Gastrocnemius medialis (tissue), 4 donors: ENCODE measurements at regions not wholly inside any gene's neighbourhood (a gene's known extent, or its start where the extent isn't known, plus 50 kb on each side); places are given as distances from the start of the nearest gene placed in this dataset.
A peak's percentile ranks its signal among the peaks of the same experiment; 100 is the strongest.

ENCODE experiments used
- ATAC-seq, 2 donors: fragments of 150-250 bp; one replicate each; pipeline ENCODE4 v1.9.1; 2016
- DNase-seq, 2 donors: peaks; one replicate each; pipeline ENCODE4 v3.0.0-alpha.2; 2019
- H3K27ac ChIP-seq, 4 donors: fragments of 200-600 bp; sonication (generic); 1 replicate in 1 of 4; 2 replicates in 3 of 4; pipeline ENCODE4 v1.5.1; 2016 to 2018; ENCODE audit warnings: mild to moderate bottlenecking in 2 of 4, moderate library complexity in 1 of 4
- H3K27me3 ChIP-seq, 3 donors: fragments of 200-600 bp; sonication (generic) in 2 of 3; 1 replicate in 1 of 3; 2 replicates in 2 of 3; pipeline versions ENCODE4 v1.5.1 to v1.6.0; 2016 to 2019; ENCODE audit warnings: mild to moderate bottlenecking in 1 of 3, moderate library complexity in 1 of 3
- H3K36me3 ChIP-seq, 2 donors: fragments of 200-600 bp; sonication (generic) in 1 of 2; one replicate each; pipeline ENCODE4 v1.5.1; 2017 to 2018
- H3K4me1 ChIP-seq, 2 donors: fragments of 200-600 bp; sonication (generic) in 1 of 2; one replicate each; pipeline ENCODE4 v1.5.1; 2016 to 2017; ENCODE audit warnings: mild to moderate bottlenecking in 2 of 2
- H3K4me3 ChIP-seq, 4 donors: fragments of 200-600 bp; sonication (generic) in 3 of 4; 1 replicate in 1 of 4; 2 replicates in 3 of 4; pipeline ENCODE4 v1.5.1; 2016 to 2019; ENCODE audit warnings: mild to moderate bottlenecking in 2 of 4
- H3K9me3 ChIP-seq, 3 donors: fragments of 200-600 bp; sonication (generic) in 2 of 3; 1 replicate in 1 of 3; 2 replicates in 2 of 3; pipeline ENCODE4 v1.5.1; 2016 to 2019
- POLR2A ChIP-seq, 2 donors: fragments of 450-650 bp; IDR thresholded peaks; one replicate each; pipeline ENCODE4 v1.6.1; 2017; ENCODE audit warnings: antibody characterized with exemption in 2 of 2, mild to moderate bottlenecking in 2 of 2, moderate library complexity in 2 of 2
- in situ Hi-C, 4 donors: fragments of 200-750 bp; cut with MboI; loops; one replicate each; pipeline versions ENCODE4 v1.15.0 to v1.8.0; 2017; ENCODE audit warnings: low sequenced_read_pairs in 4 of 4
- intact Hi-C: fragments of 100-400 bp; cut with DNase I; formaldehyde crosslinking; loops from one replicate; pipeline ENCODE4 v1.15.1; 2023; ENCODE audit warnings: low total_unique reads
- TF ChIP-seq, protein P1 (sequence below), 5 experiments: fragments of 450-650 bp in 3 of 5; fragments of 200-600 bp in 2 of 5; sonication (generic) in 2 of 5; IDR thresholded peaks in 4 of 5; conservative IDR thresholded peaks in 1 of 5; 1 replicate in 4 of 5; 2 replicates in 1 of 5; pipeline ENCODE4 v1.5.1; 2016 to 2019; ENCODE audit warnings: antibody characterized with exemption in 5 of 5, mild to moderate bottlenecking in 3 of 5, moderate library complexity in 3 of 5

DNA sequence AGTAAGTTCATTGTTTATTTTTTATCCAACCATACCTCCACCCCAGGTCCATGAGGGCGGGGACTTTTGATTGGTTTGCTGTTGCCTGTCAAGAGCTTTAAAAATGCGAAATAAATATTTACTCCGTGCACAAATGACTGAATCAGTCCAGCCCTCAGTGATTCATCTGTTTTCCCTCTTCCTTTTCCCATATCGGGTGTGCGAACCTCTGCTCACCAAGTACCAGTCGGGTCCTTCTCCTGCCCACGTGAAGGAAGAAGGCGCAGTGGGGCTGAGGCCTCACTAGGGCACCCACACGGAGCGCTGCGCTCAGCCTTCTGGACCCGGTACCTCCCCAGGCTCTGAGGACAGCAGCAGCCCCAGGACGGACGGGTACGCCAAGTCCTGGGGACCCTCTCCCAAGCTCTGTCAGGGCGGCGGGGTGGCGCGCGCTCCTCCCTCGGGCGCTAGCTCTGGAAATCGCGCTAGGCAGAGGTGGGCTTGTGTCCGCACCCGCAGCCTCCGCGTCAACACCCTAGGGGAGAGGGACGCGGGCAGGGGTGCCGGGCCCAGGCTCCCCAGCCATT lies 70.5 kb upstream of the EPHB3 start:
- TF ChIP-seq POLR2A (IDR thresholded peaks at IDR 0.05) = no peak
- TF ChIP-seq, protein P1, sequence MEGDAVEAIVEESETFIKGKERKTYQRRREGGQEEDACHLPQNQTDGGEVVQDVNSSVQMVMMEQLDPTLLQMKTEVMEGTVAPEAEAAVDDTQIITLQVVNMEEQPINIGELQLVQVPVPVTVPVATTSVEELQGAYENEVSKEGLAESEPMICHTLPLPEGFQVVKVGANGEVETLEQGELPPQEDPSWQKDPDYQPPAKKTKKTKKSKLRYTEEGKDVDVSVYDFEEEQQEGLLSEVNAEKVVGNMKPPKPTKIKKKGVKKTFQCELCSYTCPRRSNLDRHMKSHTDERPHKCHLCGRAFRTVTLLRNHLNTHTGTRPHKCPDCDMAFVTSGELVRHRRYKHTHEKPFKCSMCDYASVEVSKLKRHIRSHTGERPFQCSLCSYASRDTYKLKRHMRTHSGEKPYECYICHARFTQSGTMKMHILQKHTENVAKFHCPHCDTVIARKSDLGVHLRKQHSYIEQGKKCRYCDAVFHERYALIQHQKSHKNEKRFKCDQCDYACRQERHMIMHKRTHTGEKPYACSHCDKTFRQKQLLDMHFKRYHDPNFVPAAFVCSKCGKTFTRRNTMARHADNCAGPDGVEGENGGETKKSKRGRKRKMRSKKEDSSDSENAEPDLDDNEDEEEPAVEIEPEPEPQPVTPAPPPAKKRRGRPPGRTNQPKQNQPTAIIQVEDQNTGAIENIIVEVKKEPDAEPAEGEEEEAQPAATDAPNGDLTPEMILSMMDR (IDR thresholded peaks at IDR 0.05 in 4 of 5, conservative IDR thresholded peaks at IDR 0.05 in 1 of 5) = no peak
- Histone ChIP-seq H3K27ac (no peak overlapping the region), H3K27me3 (peaks cover 37 to 45% (median 40%) of the 10 kb centered on the region in 3 donors), H3K36me3 (no peaks in the 10 kb centered on the region), H3K4me1 (no peaks in the 10 kb centered on the region), H3K4me3 (no peak overlapping the region), H3K9me3 (no peaks in the 10 kb centered on the region)
- ATAC-seq (no peak), DNase-seq (no peak)
- intact Hi-C loops (no loop called here), in situ Hi-C loops (no loop called here)

DNA sequence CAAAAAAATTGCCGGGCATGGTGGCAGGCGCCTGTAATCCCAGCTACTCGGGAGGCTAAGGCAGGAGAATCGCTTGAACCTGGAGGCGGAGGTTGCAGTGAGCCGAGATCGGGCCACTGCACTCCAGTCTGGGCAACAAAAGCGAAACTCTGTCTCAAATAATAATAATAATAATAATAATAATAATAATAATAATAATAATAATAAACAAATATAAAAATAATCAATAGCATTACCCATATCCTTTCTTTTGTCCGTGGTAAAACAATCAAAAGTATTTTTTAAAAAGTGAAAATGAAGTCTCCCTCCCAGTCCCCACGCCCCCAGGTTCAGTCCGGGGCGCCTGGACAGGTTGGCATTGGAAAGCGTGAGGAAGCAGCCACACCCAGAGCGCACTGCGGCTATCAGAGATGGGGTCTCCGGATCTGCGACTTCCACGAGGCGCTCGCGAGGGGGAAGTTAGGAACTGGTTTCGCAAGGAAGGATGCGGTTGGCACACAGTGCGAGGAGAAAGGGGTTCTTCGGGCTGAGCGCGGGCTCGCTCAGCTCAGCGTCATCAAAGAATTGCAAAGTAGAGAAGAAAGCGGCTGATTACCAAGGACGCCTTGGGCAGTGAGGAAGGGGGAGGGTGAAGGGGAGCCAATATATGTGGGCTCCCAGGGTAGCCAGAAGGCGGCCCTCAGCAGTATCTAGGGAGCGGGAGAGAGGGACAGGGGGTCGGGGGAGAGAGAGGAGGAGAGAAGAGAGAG lies 69.5 kb upstream of the EPHB3 start:
- no peak overlapping the region for H3K27ac ChIP-seq
- DNase-seq (peak in 1 of 2 donors; percentile 21), ATAC-seq (no peak)
- intact Hi-C loops (no loop called here), in situ Hi-C loops (no loop called here)
- H3K9me3 ChIP-seq = no peaks in the 10 kb centered on the region
- H3K36me3 ChIP-seq = no peaks in the 10 kb centered on the region
- H3K27me3 ChIP-seq = peaks cover 38 to 47% (median 40%) of the 10 kb centered on the region in 3 donors
- H3K4me3 ChIP-seq = peak overlapping the region in 1 of 4 donors; percentile 25
- TF ChIP-seq, protein P1 (IDR thresholded peaks at IDR 0.05 in 4 of 5, conservative IDR thresholded peaks at IDR 0.05 in 1 of 5) = no peak
- TF ChIP-seq POLR2A (IDR thresholded peaks at IDR 0.05) = no peak
- no peaks in the 10 kb centered on the region for H3K4me1 ChIP-seq

DNA sequence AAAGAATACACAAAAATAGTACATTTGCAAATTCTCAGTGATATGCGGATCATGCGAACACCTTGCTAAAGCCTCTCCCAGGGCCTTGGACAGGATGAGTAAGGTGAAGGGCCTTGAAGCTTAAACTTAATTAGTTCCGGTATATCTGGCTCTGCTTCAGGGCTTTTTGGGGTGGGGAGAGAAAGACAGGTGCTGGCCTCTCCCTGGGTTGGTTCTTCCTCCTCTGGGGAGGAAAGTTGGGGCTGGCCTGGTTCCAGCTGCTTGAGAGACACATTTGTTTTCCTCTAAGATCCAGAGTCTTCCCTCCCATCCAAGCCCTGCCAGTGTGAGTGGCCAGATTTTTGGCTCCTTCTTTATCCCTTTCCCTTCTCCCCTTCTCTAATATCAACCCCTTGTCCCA lies 64.7 kb upstream of the EPHB3 start:
- in situ Hi-C loops (no loop called here), intact Hi-C loops (no loop called here)
- Histone ChIP-seq H3K4me1 (no peaks in the 10 kb centered on the region), H3K36me3 (no peaks in the 10 kb centered on the region), H3K9me3 (no peaks in the 10 kb centered on the region), H3K27me3 (peaks cover 26 to 39% (median 28%) of the 10 kb centered on the region in 3 donors), H3K4me3 (no peak overlapping the region), H3K27ac (no peak overlapping the region)
- no peak for TF ChIP-seq POLR2A (IDR thresholded peaks at IDR 0.05)
- TF ChIP-seq, protein P1 (IDR thresholded peaks at IDR 0.05 in 4 of 5, conservative IDR thresholded peaks at IDR 0.05 in 1 of 5) = no peak
- ATAC-seq (no peak), DNase-seq (no peak)

DNA sequence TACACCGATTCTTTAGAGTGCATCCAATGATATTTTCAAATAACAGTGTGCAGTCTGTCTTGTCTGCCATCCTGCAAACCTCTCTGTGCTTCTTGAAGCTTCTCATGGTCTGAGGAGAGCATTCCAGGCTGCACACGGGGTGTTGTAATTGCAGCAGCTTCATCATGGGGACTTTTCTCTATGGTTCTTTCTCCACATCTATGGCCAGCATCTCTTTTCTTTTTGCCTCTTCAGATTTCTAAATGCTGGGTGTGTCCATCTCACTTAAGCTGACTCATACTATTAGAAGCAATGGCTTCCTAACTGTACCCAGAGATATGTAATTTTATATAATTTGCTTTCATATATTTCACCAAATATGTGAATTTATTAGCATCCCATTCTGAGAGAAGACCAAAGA lies 63.8 kb upstream of the EPHB3 start:
- ATAC-seq = no peak
- H3K27me3 ChIP-seq = peaks cover 20 to 35% (median 22%) of the 10 kb centered on the region in 3 donors
- in situ Hi-C loops = no loop called here

More for the DNA sequence above, 63.8 kb upstream of the EPHB3 start:
- Histone ChIP-seq H3K27ac (no peak overlapping the region), H3K9me3 (no peaks in the 10 kb centered on the region), H3K4me3 (no peak overlapping the region), H3K4me1 (no peaks in the 10 kb centered on the region), H3K36me3 (no peaks in the 10 kb centered on the region)
- intact Hi-C loops = no loop called here
- DNase-seq = no peak
- TF ChIP-seq, protein P1 (IDR thresholded peaks at IDR 0.05 in 4 of 5, conservative IDR thresholded peaks at IDR 0.05 in 1 of 5) = no peak
- TF ChIP-seq POLR2A (IDR thresholded peaks at IDR 0.05) = no peak
